Vagina (tissue), 2 donors: ENCODE measurements at regions not wholly inside any gene's neighbourhood (a gene's known extent, or its start where the extent isn't known, plus 50 kb on each side); places are given as distances from the start of the nearest gene placed in this dataset.
"Not testable (repeated sequence)": the region's sequence is repeated elsewhere in the genome, so short reads cannot be mapped to it uniquely, and the experiment has no call there.

Experiments
- DNase-seq, 2 donors: peaks; one replicate each; pipeline ENCODE4 v3.0.0-alpha.2; 2017; ENCODE audit errors: extremely low spot score in 2 of 2
- H3K27ac ChIP-seq: fragments of 200-600 bp; sonication (generic); one replicate; pipeline ENCODE4 v1.5.1; 2019
- H3K27me3 ChIP-seq: fragments of 200-600 bp; sonication (generic); one replicate; pipeline ENCODE4 v1.5.1; 2019
- H3K36me3 ChIP-seq, 2 donors: fragments of 200-600 bp; sonication (generic); one replicate each; pipeline ENCODE4 v1.5.1; 2017 to 2019
- H3K4me1 ChIP-seq: fragments of 200-600 bp; sonication (generic); one replicate; pipeline ENCODE4 v1.5.1; 2019
- H3K4me3 ChIP-seq, 2 donors: fragments of 200-600 bp; sonication (generic); 1 replicate in 1 of 2; 2 replicates in 1 of 2; pipeline ENCODE4 v1.5.1; 2016 to 2019
- H3K9me3 ChIP-seq: fragments of 200-600 bp; sonication (generic); one replicate; pipeline ENCODE4 v1.5.1; 2019
- CTCF ChIP-seq, 3 experiments: fragments of 450-650 bp in 2 of 3; fragments of 200-600 bp in 1 of 3; sonication (generic) in 1 of 3; IDR thresholded peaks; one replicate each; pipeline ENCODE4 v1.5.1; 2017 to 2019; ENCODE audit warnings: antibody characterized with exemption in 3 of 3, mild to moderate bottlenecking in 2 of 3, moderate library complexity in 2 of 3
- POLR2A ChIP-seq, 2 donors: fragments of 450-650 bp; IDR thresholded peaks; one replicate each; pipeline ENCODE4 v1.6.1; 2017; ENCODE audit warnings: antibody characterized with exemption in 2 of 2, mild to moderate bottlenecking in 2 of 2, moderate library complexity in 2 of 2
- POLR2AphosphoS5 ChIP-seq, 2 donors: sonication (generic); formaldehyde crosslinking; IDR thresholded peaks; one replicate each; pipeline ENCODE4 v1.9.0; 2017; ENCODE audit warnings: antibody characterized with exemption in 2 of 2, mild to moderate bottlenecking in 2 of 2, low read depth in 1 of 2; ENCODE audit not compliant: insufficient read depth in 1 of 2
- intact Hi-C: fragments of 100-400 bp; cut with DNase I; formaldehyde crosslinking; loops from one replicate; pipeline ENCODE4 v1.15.1; 2023

GRCh38 chr10:65788271-65788670, 1137.6 kb upstream of the LRRTM3 start:
- H3K27ac ChIP-seq = no peak overlapping the region
- TF ChIP-seq CTCF (IDR thresholded peaks at IDR 0.05) (no peak), POLR2AphosphoS5 (IDR thresholded peaks at IDR 0.05; ENCODE audit: insufficient read depth in 1 of 2, low read depth in 1 of 2) (no peak)
- H3K36me3 ChIP-seq = no peaks in the 10 kb centered on the region
- no peak for DNase-seq
- no peaks in the 10 kb centered on the region for H3K9me3 ChIP-seq
- H3K27me3 ChIP-seq = no peaks in the 10 kb centered on the region
- H3K4me3 ChIP-seq = no peak overlapping the region
- H3K4me1 ChIP-seq = no peaks in the 10 kb centered on the region
- intact Hi-C loops = no loop called here

DNA sequence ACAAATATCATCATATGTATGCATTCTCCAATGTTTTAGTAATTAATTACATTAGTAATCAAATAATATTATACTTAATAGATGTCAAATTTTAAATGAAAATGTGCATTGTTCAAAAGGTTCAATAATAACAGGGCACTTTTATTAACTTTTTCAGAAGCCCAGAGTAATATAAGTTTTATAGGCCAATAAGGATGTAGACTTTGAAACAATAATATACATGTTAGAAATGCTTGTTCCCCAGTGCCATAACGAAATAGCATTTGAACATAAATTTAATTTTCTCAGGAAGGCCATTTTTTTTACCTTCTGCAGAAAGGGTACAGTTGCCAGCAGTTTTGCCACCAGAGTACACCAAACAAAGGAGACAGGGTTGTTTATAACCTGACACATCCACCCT, 1133.9 kb upstream of the LRRTM3 start:
- Histone ChIP-seq H3K27ac (no peak overlapping the region), H3K9me3 (no peaks in the 10 kb centered on the region), H3K4me3 (no peak overlapping the region), H3K4me1 (no peaks in the 10 kb centered on the region), H3K27me3 (no peaks in the 10 kb centered on the region), H3K36me3 (no peaks in the 10 kb centered on the region)
- DNase-seq = no peak
- intact Hi-C loops = no loop called here
- TF ChIP-seq CTCF (IDR thresholded peaks at IDR 0.05) (no peak), POLR2A (IDR thresholded peaks at IDR 0.05) (no peak), POLR2AphosphoS5 (IDR thresholded peaks at IDR 0.05; ENCODE audit: insufficient read depth in 1 of 2, low read depth in 1 of 2) (no peak)

GRCh38 chr10:65793738-65794425, 1132.0 kb upstream of the LRRTM3 start:
- no peaks in the 10 kb centered on the region for H3K9me3 ChIP-seq
- H3K4me3 ChIP-seq = no peak overlapping the region
- no peaks in the 10 kb centered on the region for H3K4me1 ChIP-seq
- H3K27me3 ChIP-seq = no peaks in the 10 kb centered on the region
- TF ChIP-seq POLR2AphosphoS5 (IDR thresholded peaks at IDR 0.05; ENCODE audit: insufficient read depth in 1 of 2, low read depth in 1 of 2) (no peak), CTCF (IDR thresholded peaks at IDR 0.05) (no peak)
- H3K27ac ChIP-seq = no peak overlapping the region
- intact Hi-C loops = no loop called here
- DNase-seq = no peak
- no peaks in the 10 kb centered on the region for H3K36me3 ChIP-seq

DNA sequence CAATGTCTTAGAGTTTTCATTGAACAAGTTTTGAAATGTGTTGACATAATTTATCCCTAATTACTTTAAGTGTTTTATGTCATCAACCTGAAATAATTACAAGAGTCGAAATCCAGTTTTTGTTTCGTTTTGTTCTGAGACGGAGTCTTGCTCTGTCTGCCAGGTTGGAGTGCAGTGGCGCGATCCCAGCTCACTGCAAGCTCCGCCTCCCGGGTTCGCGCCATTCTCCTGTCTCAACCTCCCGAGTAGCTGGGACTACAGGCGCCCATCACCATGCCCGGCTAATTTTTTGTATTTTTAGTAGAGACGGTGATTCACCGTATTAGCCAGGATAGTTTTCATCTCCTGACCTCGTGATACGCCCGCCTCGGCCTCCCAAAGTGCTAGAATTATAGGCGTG, 1131.0 kb upstream of the LRRTM3 start:
- DNase-seq, H3K9me3 ChIP-seq, H3K36me3 ChIP-seq, H3K27me3 ChIP-seq, H3K4me1 ChIP-seq, H3K4me3 ChIP-seq, intact Hi-C loops, H3K27ac ChIP-seq: not testable (repeated sequence)

DNA sequence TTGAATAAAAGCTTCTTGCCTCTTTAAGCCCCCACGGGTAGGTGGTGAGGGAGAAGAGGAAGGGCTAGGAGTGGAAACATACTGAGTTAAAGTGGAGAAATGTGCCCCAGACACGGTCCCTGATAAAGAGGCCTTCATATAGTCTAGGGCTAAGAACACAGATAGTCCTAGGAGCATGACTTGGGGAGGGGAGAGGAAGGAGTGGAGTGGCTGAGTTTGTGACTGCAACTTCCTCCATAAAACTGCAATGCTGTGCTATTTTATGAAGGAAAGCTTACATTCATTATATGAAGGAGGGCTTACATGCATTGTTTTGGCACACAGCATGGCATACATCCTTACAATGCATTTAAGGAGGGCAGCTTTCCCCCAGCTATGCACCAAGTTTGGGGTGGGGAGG, 1129.4 kb upstream of the LRRTM3 start:
- no peaks in the 10 kb centered on the region for H3K4me1 ChIP-seq
- intact Hi-C loops = no loop called here

More for the DNA sequence above, 1129.4 kb upstream of the LRRTM3 start:
- H3K27me3 ChIP-seq = no peaks in the 10 kb centered on the region
- TF ChIP-seq POLR2A (IDR thresholded peaks at IDR 0.05) = no peak
- no peak for TF ChIP-seq POLR2AphosphoS5 (IDR thresholded peaks at IDR 0.05; ENCODE audit: insufficient read depth in 1 of 2, low read depth in 1 of 2)
- no peak for TF ChIP-seq CTCF (IDR thresholded peaks at IDR 0.05)
- no peak for DNase-seq
- H3K27ac ChIP-seq = no peak overlapping the region
- H3K36me3 ChIP-seq = no peaks in the 10 kb centered on the region
- H3K4me3 ChIP-seq = no peak overlapping the region
- H3K9me3 ChIP-seq = no peaks in the 10 kb centered on the region
